WI38 (cell line): ENCODE measurements at regions not wholly inside any gene's neighbourhood (a gene's known extent, or its start where the extent isn't known, plus 50 kb on each side); places are given as distances from the start of the nearest gene placed in this dataset.

Experiments used
- H3K4me3 ChIP-seq: 2 replicates; pipeline ENCODE4 v1.5.1; 2011; ENCODE audit warnings: low read depth, mild to moderate bottlenecking, control low read depth, low read length
- CTCF ChIP-seq: IDR thresholded peaks from 2 replicates; pipeline ENCODE4 v1.5.1; 2012; ENCODE audit warnings: low read depth, mild to moderate bottlenecking, control low read depth, low read length

GRCh38 chr2:34401186-34401585 lies 802.1 kb upstream of the FAM98A start:
- no peak for TF ChIP-seq CTCF
- H3K4me3 ChIP-seq, result no peak overlapping the region

DNA sequence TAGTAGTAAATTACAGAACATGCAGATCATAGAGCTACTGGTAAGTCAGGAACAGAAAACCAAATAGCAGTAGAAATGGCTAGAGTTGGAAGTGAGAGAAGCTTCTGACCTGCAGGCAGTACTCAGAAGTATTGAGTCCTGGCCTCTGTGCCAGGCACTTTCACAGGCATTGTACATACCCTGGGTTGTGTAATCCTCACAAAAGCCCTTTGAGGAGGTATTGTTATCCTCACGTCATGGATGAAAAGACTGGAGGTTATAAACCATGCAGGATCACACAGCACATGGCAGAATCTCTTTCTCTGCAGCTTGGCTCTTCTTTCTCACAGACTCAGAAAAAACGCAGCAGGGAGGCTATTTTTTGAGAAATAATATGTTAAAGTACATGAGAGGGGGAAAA lies 789.3 kb upstream of the FAM98A start:
- no peak for TF ChIP-seq CTCF
- H3K4me3 ChIP-seq, result no peak overlapping the region

DNA sequence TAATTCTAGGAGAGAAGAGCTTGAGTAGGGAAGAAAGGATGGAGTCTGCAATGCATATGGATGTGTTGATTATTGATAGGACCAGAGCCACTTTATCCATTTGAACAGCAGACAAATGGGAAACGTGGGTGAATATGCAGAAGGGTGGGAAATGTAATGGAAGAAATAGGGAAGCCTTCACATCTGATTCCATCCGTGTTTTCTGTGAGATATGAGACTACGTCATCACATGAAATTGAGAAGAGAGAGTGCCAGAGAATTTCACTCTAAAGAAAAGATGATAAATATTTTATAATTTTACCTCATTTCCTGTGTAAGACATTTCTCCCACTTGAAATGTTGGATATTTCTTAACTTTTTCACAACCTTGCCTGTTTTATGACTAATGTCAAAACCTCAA lies 788.4 kb upstream of the FAM98A start:
- TF ChIP-seq CTCF, result no peak
- H3K4me3 ChIP-seq, result no peak overlapping the region

- no peak overlapping the region for H3K4me3 ChIP-seq
- no peak for TF ChIP-seq CTCF
Measured at GRCh38 chr2:34379586-34379985, 780.5 kb upstream of the FAM98A start.

GRCh38 chr2:34373586-34374233 lies 774.6 kb upstream of the FAM98A start:
- no peak for TF ChIP-seq CTCF
- no peak overlapping the region for H3K4me3 ChIP-seq

GRCh38 chr2:34372967-34373366 lies 773.9 kb upstream of the FAM98A start:
- no peak for TF ChIP-seq CTCF
- H3K4me3 ChIP-seq, result no peak overlapping the region

DNA sequence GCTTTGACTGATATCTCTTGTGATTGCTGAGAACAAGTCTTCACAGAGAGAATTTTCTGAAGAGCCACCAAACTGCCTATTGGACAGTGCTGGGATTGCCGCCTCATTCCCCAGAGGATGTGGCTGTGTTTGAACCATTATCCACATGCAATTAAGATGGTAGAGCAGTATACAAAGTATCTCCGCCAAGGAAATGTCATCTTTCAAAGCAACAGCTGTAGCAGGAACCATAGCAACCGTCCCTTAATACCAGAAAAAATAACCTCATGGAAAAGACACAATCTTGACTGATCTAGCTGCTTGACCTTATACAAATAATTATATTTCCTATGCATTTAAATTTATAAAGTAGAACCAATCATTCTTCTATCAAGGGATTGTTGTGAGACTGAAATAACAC lies 772.6 kb upstream of the FAM98A start:
- no peak for TF ChIP-seq CTCF
- no peak overlapping the region for H3K4me3 ChIP-seq
